Ovary (tissue), 7 donors: ENCODE measurements at regions not wholly inside any gene's neighbourhood (a gene's known extent, or its start where the extent isn't known, plus 50 kb on each side); places are given as distances from the start of the nearest gene placed in this dataset.

ENCODE experiments used
- DNase-seq, 5 donors: peaks; one replicate each; pipeline ENCODE4 v3.0.0-alpha.2; 2019 to 2020
- H3K27ac ChIP-seq, 2 donors: fragments of 200-600 bp; one replicate each; pipeline versions ENCODE4 v1.5.1 to v1.8.0; 2019 to 2022
- H3K27me3 ChIP-seq: fragments of 200-600 bp; one replicate; pipeline ENCODE4 v1.8.0; 2022
- H3K36me3 ChIP-seq: fragments of 200-600 bp; sonication (generic); one replicate; pipeline ENCODE4 v1.5.1; 2019
- H3K4me1 ChIP-seq: one replicate; pipeline ENCODE4 v1.8.1; 2013; ENCODE audit warnings: mild to moderate bottlenecking, moderate library complexity; ENCODE audit not compliant: insufficient read depth
- H3K4me3 ChIP-seq: fragments of 200-600 bp; sonication (generic); one replicate; pipeline ENCODE4 v1.5.1; 2017
- H3K9me3 ChIP-seq, 2 donors: fragments of 200-600 bp in 1 of 2; sonication (generic) in 1 of 2; one replicate each; pipeline versions ENCODE4 v1.5.1 to v1.8.1; 2013 to 2019; ENCODE audit warnings: mild to moderate bottlenecking in 1 of 2, moderate library complexity in 1 of 2
- CTCF ChIP-seq, 3 donors: fragments of 450-650 bp in 2 of 3; fragments of 200-600 bp in 1 of 3; IDR thresholded peaks; one replicate each; pipeline versions ENCODE4 v1.5.1 to v1.8.0; 2016 to 2022; ENCODE audit warnings: antibody characterized with exemption in 3 of 3, mild to moderate bottlenecking in 1 of 3
- EP300 ChIP-seq: sonication (generic); formaldehyde crosslinking; IDR thresholded peaks from one replicate; pipeline ENCODE4 v1.6.1; 2017; ENCODE audit warnings: antibody characterized with exemption
- POLR2A ChIP-seq: fragments of 450-650 bp; IDR thresholded peaks from one replicate; pipeline ENCODE4 v1.6.1; 2017; ENCODE audit warnings: antibody characterized with exemption, mild to moderate bottlenecking, moderate library complexity
- WGBS, 3 donors: extraction: QIAGEN DNeasy Blood & Tissue Kit in 1 of 3; methylation state at CpG; one replicate each; pipeline versions ENCODE4 v1.1.5 to v1.1.7; 2013 to 2017; 5-methylcytosine and 5-hydroxymethylcytosine counted together
- intact Hi-C, 4 donors: fragments of 100-400 bp; cut with DNase I; formaldehyde crosslinking; loops; one replicate each; pipeline versions ENCODE4 v1.11.0 to v1.15.1; 2022 to 2023
- donor health status: DM: no; HTN: no; CAD: no; lungs with moderate emphysema.
- donor health status: DM: no; HTN: no; CAD: no.
- donor health status: Bipolar disorder and iron deficiency.
- donor health status: DM: no; HTN: no; CAD: no.
- donor health status: DM: yes; HTN: yes; CAD: no.

GRCh38 chr3:126263971-126264370 lies 83.6 kb upstream of the ALDH1L1 start:
- Histone ChIP-seq H3K9me3 (no peaks in the 10 kb centered on the region), H3K4me3 (no peak overlapping the region), H3K27me3 (no peaks in the 10 kb centered on the region), H3K27ac (no peak overlapping the region), H3K36me3 (no peaks in the 10 kb centered on the region), H3K4me1 (peaks cover 12% of the 10 kb centered on the region)
- 89 to 96% (median 95%) methylated on average over 4 of the region's 4 CpGs for WGBS, 3 donors
- TF ChIP-seq EP300 (no peak), POLR2A (no peak), CTCF (IDR thresholded peaks at IDR 0.05) (no peak)
- DNase-seq, result no peak
- intact Hi-C loops, result loop anchor here in 2 of 4 donors (5.0 to 10.0 kb wide), 3 partner anchors 81 to 211 kb away; partner anchors contain the start of genes CFAP100 (in 1 of the 2) and ZXDC (in 1 of the 2)

GRCh38 chr3:126263539-126263938 lies 83.2 kb upstream of the ALDH1L1 start:
- peaks cover 12% of the 10 kb centered on the region for H3K4me1 ChIP-seq
- H3K27me3 ChIP-seq, result no peaks in the 10 kb centered on the region
- H3K4me3 ChIP-seq, result no peak overlapping the region
- no peaks in the 10 kb centered on the region for H3K36me3 ChIP-seq
- no peak overlapping the region for H3K27ac ChIP-seq
- intact Hi-C loops, result loop anchor here in 2 of 4 donors (5.0 to 10.0 kb wide), 3 partner anchors 81 to 211 kb away; partner anchors contain the start of genes CFAP100 (in 1 of the 2) and ZXDC (in 1 of the 2)
- 88 to 98% (median 95%) methylated on average over 9 of the region's 9 CpGs for WGBS, 3 donors
- DNase-seq, result no peak
- H3K9me3 ChIP-seq, result no peaks in the 10 kb centered on the region
- TF ChIP-seq CTCF (IDR thresholded peaks at IDR 0.05) (no peak), EP300 (no peak), POLR2A (no peak)

GRCh38 chr3:126262227-126262626 lies 81.8 kb upstream of the ALDH1L1 start:
- 94 to 97% (median 96%) methylated on average over 3 of the region's 3 CpGs for WGBS, 3 donors
- H3K4me3 ChIP-seq, result no peak overlapping the region
- no peak for DNase-seq
- no peaks in the 10 kb centered on the region for H3K36me3 ChIP-seq
- no peaks in the 10 kb centered on the region for H3K27me3 ChIP-seq
- intact Hi-C loops, result loop anchor here in 2 of 4 donors (5.0 to 10.0 kb wide), 3 partner anchors 83 to 213 kb away; partner anchors contain the start of genes CFAP100 (in 1 of the 2) and ZXDC (in 1 of the 2)
- no peak overlapping the region for H3K27ac ChIP-seq
- H3K9me3 ChIP-seq, result no peaks in the 10 kb centered on the region
- no peak for TF ChIP-seq CTCF (IDR thresholded peaks at IDR 0.05)
- TF ChIP-seq POLR2A, result no peak
- TF ChIP-seq EP300, result no peak
- H3K4me1 ChIP-seq, result peaks cover 5% of the 10 kb centered on the region

GRCh38 chr3:126261037-126261436 lies 80.7 kb upstream of the ALDH1L1 start:
- H3K4me3 ChIP-seq, result no peak overlapping the region
- no peaks in the 10 kb centered on the region for H3K9me3 ChIP-seq
- DNase-seq, result peak; percentile 63 to 91 (median 78)
- no peaks in the 10 kb centered on the region for H3K36me3 ChIP-seq
- H3K4me1 ChIP-seq, result peaks cover 2% of the 10 kb centered on the region
- no peak overlapping the region for H3K27ac ChIP-seq
- WGBS, 3 donors, result 58 to 72% (median 67%) methylated on average over 6 of the region's 6 CpGs
- peak in 2 of 3 donors; percentile 21 to 39 for TF ChIP-seq CTCF (IDR thresholded peaks at IDR 0.05)
- peak; percentile 40 for TF ChIP-seq POLR2A
- TF ChIP-seq EP300, result peak; percentile 61
- no peaks in the 10 kb centered on the region for H3K27me3 ChIP-seq
- intact Hi-C loops, result loop anchor here in 2 of 4 donors (5.0 to 10.0 kb wide), 3 partner anchors 84 to 214 kb away; partner anchors contain the start of genes CFAP100 (in 1 of the 2) and ZXDC (in 1 of the 2)
